NCI-H2029 treated with DMSO at 0.1 percent for 48 hours (cell line): ENCODE measurements at regions not wholly inside any gene's neighbourhood (a gene's known extent, or its start where the extent isn't known, plus 50 kb on each side); places are given as distances from the start of the nearest gene placed in this dataset.

Source experiments
- DNase-seq: peaks from one replicate; lab custom pipeline; 2025; lab: John Stamatoyannopoulos, UW

DNA sequence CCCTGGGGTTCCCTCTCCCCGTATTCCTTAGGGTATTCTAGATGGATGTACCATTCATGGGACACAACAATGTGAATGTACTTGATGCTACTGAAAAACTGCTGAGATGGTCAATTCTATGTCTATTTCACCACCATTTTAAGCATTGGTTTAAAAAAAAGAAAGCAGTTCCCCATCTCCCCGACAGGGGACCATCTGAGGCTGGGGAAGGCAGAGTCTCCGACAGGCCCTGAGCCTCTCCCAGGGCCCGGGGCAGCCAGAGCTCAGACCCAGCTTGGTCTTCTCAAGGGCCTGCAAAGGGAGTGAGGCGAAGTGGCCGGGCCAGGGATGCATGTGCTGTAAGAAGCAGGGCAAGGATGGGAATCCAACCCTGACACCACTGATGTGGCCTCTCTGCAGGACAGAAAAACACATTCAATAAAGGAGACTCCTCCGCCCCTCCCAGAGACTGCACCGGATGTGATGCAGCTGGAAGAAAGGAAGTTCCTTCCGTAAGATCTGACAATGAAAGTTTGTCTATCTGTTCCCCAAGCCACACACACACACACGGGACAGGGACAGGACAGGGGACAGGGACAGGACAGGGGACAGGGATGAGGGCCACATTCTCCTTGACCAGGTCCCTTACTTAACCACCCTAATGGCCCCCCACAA lies 234.1 kb downstream of the BCL11B start:
- no peak for DNase-seq

DNA sequence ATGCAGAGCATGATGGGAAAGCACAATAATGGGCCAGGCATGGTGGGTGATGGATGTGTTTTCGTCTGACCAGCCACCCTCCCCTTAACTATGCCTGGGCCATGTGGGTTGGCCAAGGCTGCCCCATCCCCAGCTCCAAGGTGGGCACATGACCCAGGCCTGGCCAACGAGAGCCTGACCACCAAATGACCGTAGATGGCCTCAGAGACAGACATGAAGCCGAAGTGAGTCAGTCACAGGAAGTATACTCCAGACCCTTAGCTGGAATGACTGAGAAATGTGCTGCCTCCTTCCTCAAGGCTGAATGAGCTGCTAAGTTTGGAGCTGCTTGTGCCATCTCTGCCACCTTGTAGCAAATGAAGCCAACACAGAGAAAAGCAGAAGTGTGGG lies 233.6 kb downstream of the BCL11B start:
- DNase-seq, result no peak

DNA sequence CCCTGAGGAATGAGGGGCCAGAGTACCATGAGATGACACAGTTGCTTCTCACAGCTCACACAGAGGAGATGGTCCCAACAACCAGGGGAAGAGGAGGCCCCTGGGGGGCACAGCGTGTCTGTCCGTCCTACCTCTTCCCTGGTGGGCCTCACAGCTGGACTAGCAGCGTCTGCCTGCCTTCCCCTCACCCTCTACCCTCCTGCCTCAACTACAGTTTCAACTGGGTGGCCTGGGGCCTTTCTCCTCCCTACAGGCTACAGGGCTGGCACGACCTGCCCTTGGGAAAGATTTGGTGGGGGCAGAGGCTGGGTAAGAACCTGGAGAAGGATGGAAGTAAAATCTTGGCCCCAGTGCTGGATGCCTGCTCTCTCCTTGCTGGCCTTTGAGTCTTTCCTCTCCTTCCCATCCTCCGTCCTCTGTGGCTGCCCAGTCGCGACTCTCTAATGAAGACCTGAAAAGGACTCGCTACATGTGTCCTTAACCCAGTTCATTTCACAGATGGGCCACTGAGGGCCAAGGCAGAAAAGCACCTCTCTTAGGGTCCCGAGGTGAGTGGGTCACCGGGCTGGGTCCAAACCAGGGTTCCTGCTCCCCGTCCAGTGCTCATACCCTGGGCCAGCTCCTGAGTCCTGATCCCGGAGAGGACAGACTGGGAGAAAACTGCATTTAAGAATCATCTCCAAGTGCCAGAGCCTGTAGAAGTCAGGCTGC lies 232.5 kb downstream of the BCL11B start:
- DNase-seq, result no peak

DNA sequence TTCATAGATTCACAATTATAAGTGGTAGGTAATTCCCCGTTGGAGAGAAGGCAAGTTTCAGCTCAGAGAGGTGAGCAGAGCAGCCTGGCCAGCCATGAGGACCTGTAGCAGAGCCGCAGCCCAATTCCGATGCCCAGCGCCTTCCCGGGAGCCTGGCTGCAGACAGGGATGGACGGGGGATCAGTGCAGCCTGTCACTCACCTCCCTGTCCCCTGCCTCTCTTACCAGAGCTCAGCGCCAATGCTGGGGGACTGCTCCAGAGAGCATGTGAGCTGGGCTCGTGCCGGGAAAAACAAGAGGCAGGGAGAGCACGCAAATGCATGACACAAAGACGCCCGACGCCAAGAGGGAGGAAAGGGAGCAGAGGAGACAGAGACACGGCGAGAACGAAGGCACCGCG lies 231.9 kb downstream of the BCL11B start:
- no peak for DNase-seq

DNA sequence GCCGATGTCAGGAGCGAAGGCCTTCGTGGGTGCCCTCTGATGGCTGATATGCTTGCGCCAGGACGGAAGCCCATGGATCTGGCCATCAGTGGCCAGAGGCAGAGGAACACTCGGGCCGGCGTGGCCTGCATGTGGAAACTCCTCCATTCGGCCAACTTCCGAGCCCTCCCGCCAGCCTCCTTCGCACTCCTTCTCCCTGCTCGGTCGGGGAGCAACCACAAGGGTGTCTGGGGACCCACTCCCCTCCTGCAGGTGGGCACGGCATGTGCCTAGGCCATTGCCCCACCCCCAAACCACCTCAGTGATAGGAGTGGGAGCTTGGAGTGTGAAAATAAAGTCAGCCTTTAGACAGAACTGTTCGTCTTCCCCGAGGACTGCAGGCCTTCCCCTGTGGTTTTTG lies 231.3 kb downstream of the BCL11B start:
- DNase-seq, result no peak

DNA sequence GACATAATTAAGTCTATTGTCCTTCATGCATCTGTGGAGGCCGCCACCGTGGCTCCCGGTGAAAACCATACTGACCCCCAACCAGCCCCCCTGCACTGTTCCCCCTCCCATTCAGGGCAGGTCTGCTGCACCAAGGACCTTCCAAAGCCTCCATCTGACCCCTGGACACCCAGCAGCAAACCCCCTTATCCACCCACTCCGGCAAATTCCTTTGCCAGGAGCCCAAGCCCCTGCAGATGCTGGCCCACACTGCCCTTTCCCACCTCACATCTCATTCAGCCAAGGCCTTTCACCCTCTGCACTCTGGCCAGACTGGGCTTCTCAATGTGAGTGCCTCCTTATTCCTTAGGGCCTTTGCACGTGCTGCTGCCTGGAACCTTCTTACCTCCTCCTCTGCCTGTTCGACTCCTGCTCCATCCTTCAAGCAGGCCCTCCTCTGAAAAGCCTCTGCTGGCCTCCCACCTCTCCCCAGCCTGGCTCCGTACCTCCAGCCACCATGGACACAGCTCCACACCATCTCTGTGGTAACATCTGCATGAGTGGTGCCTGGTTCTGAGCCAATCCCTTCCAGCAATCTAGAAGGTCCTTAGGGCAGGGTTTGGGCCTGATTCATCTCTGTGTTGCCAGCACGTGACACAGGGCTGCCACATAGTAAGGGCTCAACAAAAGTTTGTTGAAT lies 230.7 kb downstream of the BCL11B start:
- DNase-seq, result no peak

DNA sequence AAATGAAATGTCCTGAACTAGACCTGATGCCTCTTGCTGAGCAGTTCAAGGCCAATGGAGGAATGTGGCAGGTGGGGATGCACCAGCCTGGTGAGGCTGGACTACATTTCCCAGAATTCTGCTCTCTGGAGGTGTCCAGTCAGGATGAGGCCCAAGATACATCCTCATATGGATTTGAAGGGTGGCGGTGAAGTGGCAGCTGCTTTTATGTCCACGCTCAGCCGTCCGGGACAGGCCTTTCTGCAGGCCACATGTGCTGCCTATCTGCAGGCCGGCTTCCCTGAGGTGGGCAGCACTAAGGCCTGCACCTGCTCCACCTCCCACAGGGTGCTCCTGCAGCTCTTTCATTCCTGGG lies 230.2 kb downstream of the BCL11B start:
- no peak for DNase-seq

DNA sequence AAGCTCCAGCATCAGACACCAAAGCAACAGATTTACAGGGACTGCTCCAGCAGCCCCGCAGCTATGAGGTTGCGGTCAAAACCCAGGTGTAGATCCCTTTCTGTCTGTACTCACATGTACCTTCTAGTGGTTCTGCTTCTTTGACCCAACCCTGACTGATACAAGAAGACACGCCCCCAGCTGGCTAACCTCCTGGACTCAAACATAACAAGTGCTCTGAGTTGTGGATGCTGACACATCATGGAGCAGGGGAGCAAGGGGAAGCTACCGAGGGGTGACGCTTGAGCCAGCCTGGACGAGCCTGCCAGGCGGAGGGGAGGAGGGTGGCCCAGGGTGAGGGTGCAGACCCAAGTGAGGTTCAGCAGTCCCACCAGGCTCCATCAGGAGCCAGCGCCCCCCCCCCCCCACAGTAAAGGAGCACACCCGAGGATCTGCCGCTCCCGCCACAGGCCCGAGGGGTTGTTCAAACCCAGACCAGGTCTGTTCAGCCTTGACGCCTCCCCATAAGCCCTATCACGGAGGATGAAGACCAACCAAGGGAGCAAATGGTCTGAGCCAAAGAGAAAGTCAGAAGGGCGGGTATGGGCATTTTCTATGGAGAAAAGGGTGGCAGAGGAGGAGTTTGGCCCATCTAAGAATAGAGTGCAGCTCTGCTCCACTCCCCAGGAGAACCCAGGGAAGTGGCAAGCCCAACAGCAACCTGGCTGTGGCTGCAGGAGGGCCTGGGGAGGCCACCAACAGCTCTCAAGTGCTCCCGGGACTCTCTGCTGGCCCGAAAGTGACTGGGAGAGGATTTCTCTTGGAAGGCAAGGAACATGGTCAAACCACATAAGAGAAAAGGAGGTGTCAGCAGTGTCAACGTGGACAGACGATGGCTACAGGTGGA lies 229.4 kb downstream of the BCL11B start:
- DNase-seq, result no peak

DNA sequence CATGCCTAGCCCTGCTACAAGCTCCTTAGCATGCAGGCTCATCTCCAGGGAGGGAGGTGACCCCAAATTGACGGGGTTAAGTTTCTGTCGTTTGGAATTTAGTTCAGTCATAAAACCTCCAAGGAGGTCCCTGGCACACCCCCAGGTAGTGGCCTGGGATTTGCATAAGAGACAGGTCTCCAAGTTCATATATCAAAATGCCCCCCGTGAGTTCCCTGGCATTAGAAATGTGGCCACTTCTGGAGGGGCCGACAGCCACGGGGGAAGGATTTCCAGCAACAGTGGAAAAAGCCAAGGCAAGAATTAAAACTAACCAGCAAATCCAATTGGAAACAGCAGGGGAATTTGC lies 228.8 kb downstream of the BCL11B start:
- no peak for DNase-seq

DNA sequence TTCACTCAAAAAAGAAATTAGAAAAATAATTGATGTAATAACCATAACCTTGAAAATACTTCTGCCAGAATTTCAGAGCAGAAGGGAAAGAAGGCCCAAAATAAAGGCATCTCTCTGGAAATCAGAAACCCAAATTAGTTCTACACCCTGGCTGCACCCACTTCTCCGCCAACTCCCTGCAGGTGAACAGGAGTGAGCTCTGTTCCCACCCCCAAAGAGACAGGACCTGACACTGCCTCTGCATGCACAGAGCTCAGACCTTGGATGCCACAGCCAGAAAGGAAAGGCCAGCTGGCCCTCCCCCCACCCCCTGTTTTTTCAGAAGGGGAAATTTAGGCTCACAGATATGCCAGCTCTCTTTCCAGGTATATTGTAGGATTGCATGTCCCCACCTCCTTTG lies 228.2 kb downstream of the BCL11B start:
- DNase-seq, result no peak

DNA sequence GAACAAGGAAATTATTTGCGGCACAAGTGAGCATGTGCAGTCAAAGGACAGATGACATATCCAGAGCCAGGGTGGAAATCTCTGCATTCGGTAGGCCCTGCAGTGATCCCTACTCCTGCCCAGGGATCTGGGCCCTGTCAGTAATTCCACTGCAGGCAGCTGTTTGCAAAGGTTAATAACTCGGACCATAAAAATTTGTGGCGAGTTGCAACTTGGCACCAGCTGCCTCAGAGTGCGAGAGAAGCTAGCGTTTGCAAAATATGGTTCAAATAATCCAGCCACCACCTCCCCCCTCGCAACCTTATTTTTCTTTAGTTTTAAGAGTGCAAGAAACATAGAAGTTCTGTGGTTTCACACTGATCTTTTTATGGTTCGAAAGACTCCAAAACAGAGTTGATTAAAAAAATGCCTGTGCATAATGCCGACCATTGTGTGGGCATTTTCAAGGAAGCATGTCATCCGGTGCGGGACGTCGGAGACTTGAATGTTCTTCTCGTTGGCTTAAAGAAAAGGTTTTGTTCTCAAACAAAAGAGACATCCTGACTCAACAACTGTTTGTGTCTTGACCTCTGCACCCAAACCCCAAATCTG lies 224.5 kb downstream of the BCL11B start:
- DNase-seq, result no peak

DNA sequence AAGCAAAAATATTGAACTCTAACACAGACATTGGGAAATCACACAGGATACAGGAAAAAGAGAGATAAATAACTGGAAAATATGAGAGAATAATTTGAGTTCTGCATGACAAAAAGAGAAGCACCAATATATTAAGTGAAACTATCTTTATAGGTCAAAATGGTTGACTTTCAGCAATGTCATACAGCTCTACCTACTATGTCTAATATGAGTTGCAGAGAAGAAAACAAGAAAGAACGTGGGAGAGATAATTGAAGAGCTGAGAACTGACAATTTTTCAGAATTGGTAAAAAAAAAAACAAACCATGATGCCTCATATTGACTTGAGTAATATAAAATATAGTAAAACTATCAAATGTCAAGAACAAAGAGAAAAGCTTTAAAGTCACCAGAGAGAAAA lies 221.7 kb downstream of the BCL11B start:
- no peak for DNase-seq

DNA sequence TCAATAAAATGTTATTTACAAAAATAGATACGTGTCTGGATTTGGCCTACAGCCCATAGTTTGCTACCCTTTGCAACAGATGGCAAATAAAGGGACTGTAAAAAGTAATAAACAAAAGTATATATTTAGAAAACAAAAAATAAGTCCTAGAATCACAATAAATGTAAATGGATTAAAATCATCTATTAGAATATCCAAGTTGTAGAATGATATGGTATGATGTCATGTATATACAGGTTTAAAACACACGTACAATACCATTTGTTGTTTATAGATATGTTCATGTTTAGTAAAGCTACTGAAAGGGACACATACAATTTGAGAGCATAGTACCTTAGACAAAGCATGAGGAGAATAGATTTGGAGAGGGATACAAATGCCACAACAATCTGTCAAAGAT lies 219.5 kb downstream of the BCL11B start:
- DNase-seq, result no peak

DNA sequence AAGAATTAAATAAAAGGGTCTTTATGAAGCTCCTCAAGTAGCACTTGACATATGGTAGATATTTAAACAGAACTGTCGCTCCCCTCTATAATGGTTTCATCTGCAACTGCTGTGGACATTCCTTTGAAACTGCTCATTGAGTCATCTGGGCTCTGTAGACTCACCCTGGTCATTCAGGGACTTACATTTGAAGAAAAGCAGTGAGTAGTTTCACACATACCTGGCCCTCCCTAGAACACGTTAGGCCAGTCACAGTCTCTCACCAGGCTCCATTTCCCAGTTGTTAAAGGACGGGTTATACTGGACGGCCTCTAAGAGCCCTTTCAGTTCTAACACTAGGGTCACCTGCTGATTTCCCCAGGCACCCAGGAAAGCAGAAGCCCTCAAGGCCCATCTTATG lies 217.0 kb downstream of the BCL11B start:
- no peak for DNase-seq

DNA sequence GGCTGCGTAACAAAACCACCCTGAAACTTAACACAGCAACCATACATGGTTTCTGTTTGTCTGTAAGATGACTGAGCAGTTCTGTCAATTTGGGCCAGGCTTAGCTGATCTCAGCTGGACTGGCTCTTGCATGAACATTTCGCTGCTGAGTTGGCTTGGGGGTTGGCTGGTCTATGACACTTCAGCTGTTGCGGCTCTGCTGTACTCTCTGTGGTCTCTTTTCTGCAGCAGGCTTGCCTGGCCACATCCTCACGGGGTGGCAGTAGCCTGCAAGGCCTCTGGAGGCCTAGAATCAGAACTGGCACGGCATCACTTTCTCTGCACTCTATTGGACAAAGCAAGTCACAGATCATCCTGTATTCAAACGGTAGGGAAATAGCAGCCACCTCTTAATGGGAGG lies 216.2 kb downstream of the BCL11B start:
- no peak for DNase-seq

DNA sequence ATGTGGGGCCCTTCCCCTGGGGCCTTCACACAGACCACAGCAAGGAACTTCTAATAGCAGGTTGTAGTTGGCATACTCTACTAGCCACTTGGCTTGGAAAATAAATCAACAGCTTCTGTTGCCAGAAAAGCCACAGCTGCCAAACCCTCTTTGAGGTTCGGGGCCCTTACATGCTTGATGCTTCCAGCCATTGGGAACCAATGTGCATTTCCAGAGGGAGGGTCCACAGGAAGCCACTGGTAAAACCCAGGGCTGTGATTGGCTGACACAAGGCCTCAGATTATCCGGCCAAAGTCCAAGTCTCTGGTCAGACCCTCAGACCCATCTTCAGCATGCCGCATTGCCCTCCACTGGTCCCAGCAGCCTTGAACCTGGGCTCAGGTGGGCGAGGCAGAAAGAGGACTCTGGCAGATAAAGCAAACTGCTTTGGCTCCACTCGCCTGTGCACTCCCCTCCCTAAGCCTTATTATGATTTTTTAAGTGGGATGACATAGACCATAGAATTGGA lies 214.4 kb downstream of the BCL11B start:
- no peak for DNase-seq

DNA sequence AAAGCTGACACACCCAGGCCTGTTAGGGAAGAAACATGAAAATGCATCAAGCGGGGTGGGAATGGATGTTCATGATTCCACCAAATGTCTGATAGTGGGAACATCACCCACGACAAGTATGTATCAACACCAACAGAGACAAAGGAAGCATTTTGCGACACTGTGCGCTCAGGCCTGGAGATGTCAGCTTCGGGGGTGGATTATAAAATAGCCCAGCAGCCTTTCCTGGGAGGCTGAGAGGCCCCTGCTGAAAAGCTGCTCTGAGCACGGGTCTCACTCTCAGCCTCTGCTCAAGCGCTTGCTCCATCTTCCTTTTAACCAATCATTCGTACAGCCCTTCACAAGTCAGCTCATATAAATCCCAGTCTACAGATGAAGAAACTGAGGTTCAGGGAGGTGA lies 213.5 kb downstream of the BCL11B start:
- DNase-seq, result no peak

DNA sequence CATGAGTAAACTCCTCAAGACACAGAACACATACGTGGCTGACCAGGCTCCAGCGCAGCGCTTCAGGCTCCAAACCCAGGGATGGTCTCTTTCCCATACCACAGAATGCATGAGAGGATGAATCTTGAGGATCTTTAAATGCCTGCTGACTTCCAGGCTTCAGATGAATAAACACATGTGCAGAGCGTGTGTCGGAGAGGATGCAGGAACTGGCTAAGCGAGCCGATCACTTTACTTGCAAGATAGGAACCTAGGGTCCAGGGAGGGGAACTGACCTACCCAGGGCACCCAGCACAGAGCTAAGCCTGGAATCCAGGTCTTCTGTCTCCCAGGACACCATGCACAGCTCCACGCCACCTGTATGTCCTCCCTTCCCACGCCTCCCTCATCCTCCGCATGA lies 209.8 kb downstream of the BCL11B start:
- no peak for DNase-seq

DNA sequence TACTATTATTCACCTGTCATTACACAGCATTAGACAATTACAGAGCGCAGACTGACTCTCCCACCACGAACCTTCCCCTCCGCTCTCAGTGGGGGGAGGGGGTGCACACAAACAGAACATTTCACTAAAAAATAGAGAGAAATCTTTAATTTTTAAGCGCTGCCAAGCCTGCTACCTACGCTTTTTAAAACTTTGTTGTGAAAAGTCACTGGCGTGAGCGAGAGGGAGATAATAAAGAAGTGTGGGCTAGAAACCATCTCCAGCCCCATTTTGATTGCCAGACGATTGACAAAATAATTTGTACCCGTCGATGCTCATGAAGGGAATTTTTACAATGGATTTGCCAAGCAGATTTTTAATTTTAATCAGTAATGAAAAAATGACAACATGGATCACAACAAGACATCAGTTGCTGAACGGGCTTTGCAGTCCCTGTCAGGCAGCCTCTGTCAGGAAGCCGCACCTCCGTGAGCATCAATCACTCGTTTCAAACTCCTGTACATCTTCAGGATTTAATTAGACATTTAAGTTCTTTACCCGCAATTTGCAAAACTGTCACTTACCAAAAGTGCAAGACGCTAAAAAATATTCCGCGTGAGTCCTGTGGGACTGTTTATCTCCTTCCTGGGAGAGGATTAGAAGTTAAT lies 209.1 kb downstream of the BCL11B start:
- DNase-seq, result no peak

DNA sequence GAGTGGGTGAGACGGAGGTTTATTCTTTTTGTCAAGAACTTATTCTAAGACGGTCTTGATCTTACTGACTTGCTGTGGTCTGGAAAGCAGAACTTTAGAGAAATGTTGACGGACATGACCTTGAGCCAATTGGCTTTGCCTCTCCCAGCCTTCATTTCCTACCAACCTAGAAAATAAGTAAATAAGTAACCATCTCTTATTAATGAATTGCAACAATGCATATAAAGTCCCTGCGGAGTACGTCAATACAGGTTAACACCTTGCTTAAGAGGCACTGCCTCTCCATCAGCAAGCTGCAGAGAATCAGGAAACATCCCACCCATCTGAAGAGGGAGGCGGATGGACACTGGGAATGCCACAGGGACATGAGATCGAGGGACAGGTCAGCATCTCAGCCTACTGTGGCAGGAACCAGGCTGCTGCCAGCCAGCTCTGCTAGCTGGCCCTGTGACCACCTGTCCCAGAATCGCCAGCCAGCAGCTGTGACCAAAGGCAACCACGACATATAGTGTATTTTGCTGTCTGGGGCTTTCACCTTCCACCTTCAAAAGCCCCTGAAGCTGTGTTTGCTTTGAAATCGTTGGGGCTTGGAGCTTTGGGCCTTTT lies 208.3 kb downstream of the BCL11B start:
- DNase-seq, result no peak

DNA sequence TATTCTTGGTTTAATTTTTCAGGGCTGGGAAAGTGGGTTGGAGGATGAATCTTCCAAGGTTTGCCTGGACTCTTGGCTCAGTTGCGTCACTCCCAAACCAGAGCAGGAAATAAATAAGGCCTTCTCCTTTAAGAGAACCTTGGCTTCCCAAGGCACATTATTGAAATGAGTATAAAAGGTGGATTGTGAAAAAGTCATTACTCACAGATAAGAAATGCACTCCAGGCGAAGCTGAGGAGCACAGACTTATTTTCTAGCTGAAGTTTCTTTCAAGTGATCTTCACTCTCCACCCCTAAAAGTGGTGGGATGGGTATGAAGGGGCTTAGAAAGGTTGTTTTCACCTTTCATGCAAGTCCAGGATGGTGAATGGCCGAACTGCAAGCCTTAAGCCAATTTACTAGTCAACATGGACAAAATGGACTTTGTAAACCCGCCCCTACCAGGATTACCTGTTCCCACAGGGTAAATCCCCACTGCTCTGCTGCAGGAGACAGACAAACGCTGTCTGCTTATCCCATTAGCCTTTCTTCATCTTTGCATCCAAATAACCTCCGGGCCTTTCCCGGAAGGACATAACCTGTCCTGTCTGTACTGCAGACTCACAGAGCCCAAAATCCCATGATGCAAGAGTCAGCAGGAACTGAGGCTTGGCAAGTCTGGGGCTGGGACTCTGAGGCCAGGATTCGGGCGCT lies 207.6 kb downstream of the BCL11B start:
- DNase-seq, result no peak
